ENCODE measurements at regions not wholly inside any gene's neighbourhood (a gene's known extent, or its start where the extent isn't known, plus 50 kb on each side); places are given as distances from the start of the nearest gene placed in this dataset.

DNA sequence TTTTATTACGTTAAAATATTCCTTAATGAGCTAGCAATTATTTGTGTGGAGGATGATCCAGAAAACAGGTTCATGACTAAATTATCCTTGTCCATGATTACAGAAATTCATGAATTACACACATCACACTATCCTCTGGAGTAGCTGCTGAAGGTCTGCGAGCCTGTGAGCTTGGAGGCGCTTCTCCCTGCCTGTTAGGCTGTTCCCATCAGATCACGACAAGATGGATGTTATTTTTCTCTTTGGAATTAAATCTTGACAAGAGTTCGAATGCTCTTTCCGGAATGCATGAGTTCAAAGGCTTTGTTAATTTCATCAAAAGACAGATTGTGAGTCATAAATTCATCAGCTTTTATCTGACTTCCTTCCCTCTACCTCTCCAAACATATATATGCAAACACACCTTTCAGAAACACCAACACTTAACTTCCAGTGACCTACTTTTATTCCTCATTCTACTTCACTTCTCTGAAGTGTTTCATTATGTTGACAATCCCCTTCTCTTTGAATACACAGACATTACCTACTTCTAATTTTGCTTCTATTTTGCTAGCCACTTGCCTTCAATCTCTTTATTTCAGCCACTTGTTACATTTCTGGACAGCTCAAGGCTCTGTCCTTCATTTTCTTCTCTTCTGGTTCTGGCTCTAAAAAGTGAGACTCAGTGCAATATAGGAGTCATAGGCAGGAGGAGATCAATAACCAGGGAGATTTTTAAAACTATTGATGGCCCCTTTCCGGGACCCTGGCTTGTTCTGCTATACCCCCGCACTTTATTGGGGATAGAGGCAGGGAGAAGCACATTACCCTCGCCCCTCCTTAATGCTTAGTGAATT lies 274.6 kb downstream of the BTG1 start:
- DNase-seq (ENCODE audit: low spot score) = no peak
- Histone ChIP-seq H3K4me3 (ENCODE audit: low read depth, low read length, poor library complexity, severe bottlenecking) (no peak overlapping the region), H3K27ac (ENCODE audit: low read depth, low read length, poor library complexity, severe bottlenecking) (no peak overlapping the region), H3K27me3 (replicated peaks; ENCODE audit: insufficient read depth, low read depth, low read length, poor library complexity) (no peaks in the 10 kb centered on the region), H3K9me3 (ENCODE audit: low read depth, low read length, poor library complexity, severe bottlenecking) (no peaks in the 10 kb centered on the region), H3K36me3 (ENCODE audit: insufficient read depth, low read length, poor library complexity, severe bottlenecking) (no peaks in the 10 kb centered on the region), H3K4me1 (ENCODE audit: insufficient read depth, low read length, poor library complexity, severe bottlenecking) (no peaks in the 10 kb centered on the region)
- POLR2A ChIA-PET (ENCODE audit: low non-redundant PET) = no interaction called here
- CTCF ChIA-PET = no interaction called here
- no TSS peak for BruUV-seq (replicated peaks)
- TF ChIP-seq EZH2 (IDR thresholded peaks at IDR 0.05; ENCODE audit: borderline replicate concordance, low read depth, low read length, poor library complexity, severe bottlenecking) = no peak
- intact Hi-C loops (cut with micrococcal nuclease; ENCODE audit: unreplicated experiment) = no loop called here

- no peak for DNase-seq (ENCODE audit: low spot score)
- H3K4me3 ChIP-seq (ENCODE audit: low read depth, low read length, poor library complexity, severe bottlenecking) = no peak overlapping the region
- no peaks in the 10 kb centered on the region for H3K9me3 ChIP-seq (ENCODE audit: low read depth, low read length, poor library complexity, severe bottlenecking)
- H3K36me3 ChIP-seq (ENCODE audit: insufficient read depth, low read length, poor library complexity, severe bottlenecking) = no peaks in the 10 kb centered on the region
- H3K27ac ChIP-seq (ENCODE audit: low read depth, low read length, poor library complexity, severe bottlenecking) = no peak overlapping the region
- no peaks in the 10 kb centered on the region for H3K27me3 ChIP-seq (replicated peaks; ENCODE audit: insufficient read depth, low read depth, low read length, poor library complexity)
- BruUV-seq (replicated peaks) = no TSS peak
- TF ChIP-seq CTCF (conservative IDR thresholded peaks at IDR 0.05; ENCODE audit: low read depth, low read length) (no peak), EZH2 (IDR thresholded peaks at IDR 0.05; ENCODE audit: borderline replicate concordance, low read depth, low read length, poor library complexity, severe bottlenecking) (no peak)
- H3K4me1 ChIP-seq (ENCODE audit: insufficient read depth, low read length, poor library complexity, severe bottlenecking) = no peaks in the 10 kb centered on the region
- POLR2A ChIA-PET (ENCODE audit: low non-redundant PET) = no interaction called here
- CTCF ChIA-PET = no interaction called here
- intact Hi-C loops (cut with micrococcal nuclease; ENCODE audit: unreplicated experiment) = no loop called here
These were observed 277.6 kb downstream of the BTG1 start for GRCh38 chr12:91868054-91868453.

DNA sequence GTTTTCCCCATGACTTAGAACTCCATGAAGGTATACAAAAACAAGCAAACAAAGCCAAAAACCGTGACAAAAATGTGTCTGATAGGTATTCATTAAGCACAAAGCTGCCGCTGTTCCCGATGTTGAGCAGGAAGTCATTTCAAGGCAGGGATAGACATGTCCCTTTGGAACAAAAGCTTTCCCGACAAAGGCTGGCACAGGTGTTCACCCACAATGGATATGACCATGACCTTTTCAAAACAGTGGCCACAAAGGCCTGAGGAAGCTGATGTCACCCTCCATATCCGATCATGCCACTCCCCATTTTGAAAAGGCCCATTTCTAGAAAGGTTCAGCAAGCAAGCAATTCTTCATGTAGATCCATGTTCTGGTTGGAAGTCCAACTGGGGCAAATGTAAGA lies 279.1 kb downstream of the BTG1 start:
- Histone ChIP-seq H3K4me1 (ENCODE audit: insufficient read depth, low read length, poor library complexity, severe bottlenecking) (no peaks in the 10 kb centered on the region), H3K4me3 (ENCODE audit: low read depth, low read length, poor library complexity, severe bottlenecking) (no peak overlapping the region), H3K36me3 (ENCODE audit: insufficient read depth, low read length, poor library complexity, severe bottlenecking) (no peaks in the 10 kb centered on the region), H3K9me3 (ENCODE audit: low read depth, low read length, poor library complexity, severe bottlenecking) (no peaks in the 10 kb centered on the region), H3K27ac (ENCODE audit: low read depth, low read length, poor library complexity, severe bottlenecking) (no peak overlapping the region), H3K27me3 (replicated peaks; ENCODE audit: insufficient read depth, low read depth, low read length, poor library complexity) (no peaks in the 10 kb centered on the region)
- ChIA-PET CTCF (no interaction called here), POLR2A (ENCODE audit: low non-redundant PET) (no interaction called here)
- no peak for DNase-seq (ENCODE audit: low spot score)
- BruUV-seq (replicated peaks) = no TSS peak
- TF ChIP-seq EZH2 (IDR thresholded peaks at IDR 0.05; ENCODE audit: borderline replicate concordance, low read depth, low read length, poor library complexity, severe bottlenecking) (no peak), CTCF (conservative IDR thresholded peaks at IDR 0.05; ENCODE audit: low read depth, low read length) (no peak)
- intact Hi-C loops (cut with micrococcal nuclease; ENCODE audit: unreplicated experiment) = no loop called here

GRCh38 chr12:91863702-91864101 lies 281.9 kb downstream of the BTG1 start:
- ChIA-PET CTCF (no interaction called here), POLR2A (ENCODE audit: low non-redundant PET) (no interaction called here)
- no peaks in the 10 kb centered on the region for H3K9me3 ChIP-seq (ENCODE audit: low read depth, low read length, poor library complexity, severe bottlenecking)
- TF ChIP-seq EZH2 (IDR thresholded peaks at IDR 0.05; ENCODE audit: borderline replicate concordance, low read depth, low read length, poor library complexity, severe bottlenecking) = no peak
- no peak for TF ChIP-seq CTCF (conservative IDR thresholded peaks at IDR 0.05; ENCODE audit: low read depth, low read length)
- H3K4me3 ChIP-seq (ENCODE audit: low read depth, low read length, poor library complexity, severe bottlenecking) = no peak overlapping the region
- H3K27ac ChIP-seq (ENCODE audit: low read depth, low read length, poor library complexity, severe bottlenecking) = no peak overlapping the region
- no peak for DNase-seq (ENCODE audit: low spot score)
- intact Hi-C loops (cut with micrococcal nuclease; ENCODE audit: unreplicated experiment) = no loop called here
- BruUV-seq (replicated peaks) = no TSS peak
- no peaks in the 10 kb centered on the region for H3K27me3 ChIP-seq (replicated peaks; ENCODE audit: insufficient read depth, low read depth, low read length, poor library complexity)
- no peaks in the 10 kb centered on the region for H3K36me3 ChIP-seq (ENCODE audit: insufficient read depth, low read length, poor library complexity, severe bottlenecking)
- no peaks in the 10 kb centered on the region for H3K4me1 ChIP-seq (ENCODE audit: insufficient read depth, low read length, poor library complexity, severe bottlenecking)

Data from A673 (cell line).